A549 (cell line): ENCODE measurements at regions not wholly inside any gene's neighbourhood (a gene's known extent, or its start where the extent isn't known, plus 50 kb on each side); places are given as distances from the start of the nearest gene placed in this dataset.

Source experiments
- CEBPB ChIP-seq, 2 experiments: fragments of >200 bp in 1 of 2; sonication (Bioruptor Twin) in 1 of 2; formaldehyde crosslinking in 1 of 2; IDR thresholded peaks; 2 replicates each; pipeline ENCODE4 v1.6.1; 2012 to 2016
- CTCF ChIP-seq: fragments of >200 bp; sonication (Bioruptor Twin); formaldehyde crosslinking; IDR thresholded peaks from 3 replicates; pipeline ENCODE4 v1.5.1; 2016
- ELK1 ChIP-seq: fragments of 150-350 bp; IDR thresholded peaks from 2 replicates; pipeline ENCODE4 v1.6.1; 2014; ENCODE audit warnings: low read depth, mild to moderate bottlenecking, low read length
- HOXA7 ChIP-seq: fragments of 250-450 bp; sonication (Bioruptor Pico); IDR thresholded peaks from 2 replicates; pipeline ENCODE4 v1.5.0; 2020; ENCODE audit warnings: mild to moderate bottlenecking, moderate library complexity
- RFX5 ChIP-seq: fragments of 450-650 bp; IDR thresholded peaks from 2 replicates; pipeline ENCODE4 v1.7.1; 2014; ENCODE audit warnings: antibody characterized with exemption, mild to moderate bottlenecking, moderate library complexity
- SMC3 ChIP-seq: fragments of >200 bp; sonication (Bioruptor Twin); formaldehyde crosslinking; IDR thresholded peaks from 3 replicates; pipeline ENCODE4 v1.6.1; 2018; ENCODE audit warnings: inconsistent platforms
- ZFP36 ChIP-seq: fragments of 450-650 bp; IDR thresholded peaks from 2 replicates; pipeline ENCODE4 v1.6.1; 2014; ENCODE audit warnings: borderline replicate concordance; ENCODE audit not compliant: partially characterized antibody

- TF ChIP-seq CTCF: no peak
- TF ChIP-seq CEBPB (IDR thresholded peaks at IDR 0.05): no peak
- TF ChIP-seq RFX5: no peak
- no peak for TF ChIP-seq HOXA7 (CRISPR knock-in tag)
- TF ChIP-seq ELK1: no peak
- no peak for TF ChIP-seq SMC3
- TF ChIP-seq ZFP36: no peak
These were observed 105.9 kb upstream of the AGBL1 start for GRCh38 chr15:85973584-85974347.
